ENCODE measurements at regions not wholly inside any gene's neighbourhood (a gene's known extent, or its start where the extent isn't known, plus 50 kb on each side); places are given as distances from the start of the nearest gene placed in this dataset.

DNA sequence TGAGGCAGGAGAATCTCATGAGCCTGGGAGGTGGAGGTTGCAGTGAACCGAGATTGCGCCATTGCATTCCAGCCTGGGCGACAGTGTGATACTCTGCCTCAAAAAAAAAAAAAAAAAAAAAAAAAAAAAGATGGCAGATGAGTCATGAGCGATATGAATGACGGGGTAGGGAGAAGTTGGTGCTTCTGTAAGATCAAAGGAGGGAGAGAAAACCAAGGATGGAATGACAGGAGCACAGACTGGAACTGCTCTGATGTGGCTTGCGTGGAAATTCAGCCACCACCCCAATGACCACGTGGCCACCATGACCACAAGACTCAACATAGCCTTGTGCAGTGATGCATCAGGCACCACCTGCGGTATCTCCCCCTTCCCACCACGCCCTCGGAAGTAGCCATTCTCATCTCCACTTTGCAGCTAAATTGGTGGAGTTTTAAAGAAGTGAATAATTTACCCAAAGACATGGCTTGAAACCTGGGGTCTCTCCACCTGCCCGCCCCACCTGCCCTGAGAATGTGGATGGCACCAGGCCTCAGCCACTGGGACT lies 96.0 kb downstream of the ACKR3 start:
- POLR2A ChIA-PET = no interaction called here
- no peak for DNase-seq
- Histone ChIP-seq H3K27ac (ENCODE audit: insufficient read depth in 1 of 2, low read depth in 1 of 2, low read length in 2 of 2, poor library complexity in 1 of 2, severe bottlenecking in 2 of 2) (no peak overlapping the region), H3K4me1 (ENCODE audit: control extremely low read depth in 1 of 4, control insufficient read depth in 4 of 4, insufficient read depth in 4 of 4, low read length in 3 of 4) (no peaks in the 10 kb centered on the region), H3K27me3 (replicated peaks in 2 of 5; ENCODE audit: control insufficient read depth in 4 of 5, insufficient read depth in 5 of 5, low read length in 4 of 5) (peaks cover 0 to 22% (median 0%) of the 10 kb centered on the region in 5 experiments), H3K36me3 (ENCODE audit: control insufficient read depth in 4 of 4, insufficient read depth in 4 of 4, low read length in 3 of 4) (no peaks in the 10 kb centered on the region), H3K4me3 (ENCODE audit: control insufficient read depth in 1 of 7, extremely low read depth in 1 of 7, insufficient read depth in 4 of 7, low read depth in 2 of 7, low read length in 6 of 7) (no peak overlapping the region), H3K9me3 (ENCODE audit: control extremely low read depth in 1 of 5, control insufficient read depth in 4 of 5, insufficient read depth in 2 of 5, low read depth in 1 of 5, low read length in 4 of 5) (peaks cover 0 to 4% (median 0%) of the 10 kb centered on the region in 5 experiments)
- CTCF ChIA-PET = no interaction called here
- WGBS (ENCODE audit: insufficient coverage) = 89% methylated on average over 3 of the region's 11 CpGs

DNA sequence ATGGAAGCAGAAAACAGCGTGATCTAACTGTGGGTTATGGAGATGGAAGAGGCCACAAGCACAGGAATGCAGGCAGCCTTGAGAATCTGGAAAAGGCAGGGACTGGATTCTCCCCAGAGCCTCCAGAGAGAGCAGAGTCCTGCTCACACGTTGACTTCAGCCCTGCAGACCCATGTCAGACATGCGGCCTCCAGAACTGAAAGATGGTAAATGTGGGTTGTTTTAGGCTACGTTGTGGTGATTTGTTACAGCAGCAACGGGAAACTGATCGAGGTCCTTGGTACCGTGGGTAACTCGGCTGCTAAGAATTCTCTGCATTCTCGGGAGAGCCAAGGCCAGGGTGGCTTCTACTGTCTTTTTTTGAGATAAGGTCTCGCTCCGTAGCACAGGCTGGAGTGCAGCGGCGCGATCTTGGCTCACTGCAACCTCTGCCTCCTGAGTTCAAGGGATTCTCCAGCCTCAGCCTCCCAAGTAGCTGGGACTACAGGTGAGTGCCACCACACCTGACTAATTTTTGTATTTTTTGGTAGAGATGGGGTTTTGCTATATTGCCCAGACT lies 97.1 kb downstream of the ACKR3 start:
- H3K27ac ChIP-seq (ENCODE audit: insufficient read depth in 1 of 2, low read depth in 1 of 2, low read length in 2 of 2, poor library complexity in 1 of 2, severe bottlenecking in 2 of 2) = no peak overlapping the region
- ChIA-PET POLR2A (no interaction called here), CTCF (no interaction called here)
- peaks cover 0 to 4% (median 0%) of the 10 kb centered on the region in 5 experiments for H3K9me3 ChIP-seq (ENCODE audit: control extremely low read depth in 1 of 5, control insufficient read depth in 4 of 5, insufficient read depth in 2 of 5, low read depth in 1 of 5, low read length in 4 of 5)
- H3K36me3 ChIP-seq (ENCODE audit: control insufficient read depth in 4 of 4, insufficient read depth in 4 of 4, low read length in 3 of 4) = no peaks in the 10 kb centered on the region
- DNase-seq = no peak
- no peak overlapping the region for H3K4me3 ChIP-seq (ENCODE audit: control insufficient read depth in 1 of 7, extremely low read depth in 1 of 7, insufficient read depth in 4 of 7, low read depth in 2 of 7, low read length in 6 of 7)
- no peaks in the 10 kb centered on the region for H3K4me1 ChIP-seq (ENCODE audit: control extremely low read depth in 1 of 4, control insufficient read depth in 4 of 4, insufficient read depth in 4 of 4, low read length in 3 of 4)
- WGBS (ENCODE audit: insufficient coverage) = 93% methylated on average over 11 of the region's 14 CpGs
- H3K27me3 ChIP-seq (replicated peaks in 2 of 5; ENCODE audit: control insufficient read depth in 4 of 5, insufficient read depth in 5 of 5, low read length in 4 of 5) = peaks cover 0 to 12% (median 0%) of the 10 kb centered on the region in 5 experiments

DNA sequence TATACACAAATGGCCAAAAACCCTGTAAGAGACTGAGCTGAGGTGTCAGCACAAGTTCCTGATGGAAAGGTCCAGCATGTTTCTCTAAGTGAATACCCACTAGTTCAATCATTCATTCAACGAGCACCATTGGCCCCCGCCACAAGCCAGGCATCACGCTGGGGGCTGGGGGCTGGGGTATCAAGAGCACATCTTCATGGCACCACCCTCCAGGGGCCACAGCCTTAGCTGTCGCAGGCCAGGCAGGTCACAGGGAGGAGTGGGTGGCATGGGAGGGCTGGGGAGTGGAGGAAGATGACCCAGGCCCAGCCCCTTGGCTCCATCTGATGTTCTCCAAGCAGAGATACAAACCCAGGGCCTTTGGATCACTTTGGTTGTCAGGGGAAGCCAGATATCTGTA lies 97.9 kb downstream of the ACKR3 start:
- Histone ChIP-seq H3K27me3 (replicated peaks in 2 of 5; ENCODE audit: control insufficient read depth in 4 of 5, insufficient read depth in 5 of 5, low read length in 4 of 5) (peaks cover 0 to 5% (median 0%) of the 10 kb centered on the region in 5 experiments), H3K36me3 (ENCODE audit: control insufficient read depth in 4 of 4, insufficient read depth in 4 of 4, low read length in 3 of 4) (no peaks in the 10 kb centered on the region), H3K4me3 (ENCODE audit: control insufficient read depth in 1 of 7, extremely low read depth in 1 of 7, insufficient read depth in 4 of 7, low read depth in 2 of 7, low read length in 6 of 7) (no peak overlapping the region), H3K9me3 (ENCODE audit: control extremely low read depth in 1 of 5, control insufficient read depth in 4 of 5, insufficient read depth in 2 of 5, low read depth in 1 of 5, low read length in 4 of 5) (peaks cover 0 to 4% (median 0%) of the 10 kb centered on the region in 5 experiments), H3K27ac (ENCODE audit: insufficient read depth in 1 of 2, low read depth in 1 of 2, low read length in 2 of 2, poor library complexity in 1 of 2, severe bottlenecking in 2 of 2) (no peak overlapping the region), H3K4me1 (ENCODE audit: control extremely low read depth in 1 of 4, control insufficient read depth in 4 of 4, insufficient read depth in 4 of 4, low read length in 3 of 4) (no peaks in the 10 kb centered on the region)
- ChIA-PET CTCF (no interaction called here), POLR2A (no interaction called here)
- no peak for DNase-seq
- WGBS (ENCODE audit: insufficient coverage) = 95% methylated on average over 3 of the region's 4 CpGs

DNA sequence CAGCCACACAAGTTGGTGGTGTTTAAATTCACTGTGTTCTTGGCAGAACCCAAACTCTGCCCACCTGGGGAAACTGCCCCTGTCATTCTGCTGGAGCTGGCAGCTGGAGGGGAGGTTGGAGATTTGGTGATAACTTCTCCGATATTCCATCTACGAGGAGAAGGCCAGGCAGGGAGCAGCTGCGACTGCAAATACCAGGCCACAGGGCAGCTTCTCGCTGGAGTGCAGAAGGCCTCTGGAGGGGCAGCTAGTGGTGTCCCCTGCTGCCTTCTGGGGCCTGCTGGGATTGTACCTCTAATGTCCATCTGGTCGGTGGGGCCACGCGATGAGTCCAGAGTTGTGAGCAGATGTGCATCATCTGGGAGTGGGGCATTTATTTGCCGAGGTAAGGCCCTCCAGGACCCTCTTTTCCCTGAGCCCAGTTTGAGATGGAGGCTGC lies 98.9 kb downstream of the ACKR3 start:
- peaks cover 0 to 7% (median 0%) of the 10 kb centered on the region in 5 experiments for H3K9me3 ChIP-seq (ENCODE audit: control extremely low read depth in 1 of 5, control insufficient read depth in 4 of 5, insufficient read depth in 2 of 5, low read depth in 1 of 5, low read length in 4 of 5)
- 98% methylated on average over 8 of the region's 8 CpGs for WGBS (ENCODE audit: insufficient coverage)
- no peak for DNase-seq

DNA sequence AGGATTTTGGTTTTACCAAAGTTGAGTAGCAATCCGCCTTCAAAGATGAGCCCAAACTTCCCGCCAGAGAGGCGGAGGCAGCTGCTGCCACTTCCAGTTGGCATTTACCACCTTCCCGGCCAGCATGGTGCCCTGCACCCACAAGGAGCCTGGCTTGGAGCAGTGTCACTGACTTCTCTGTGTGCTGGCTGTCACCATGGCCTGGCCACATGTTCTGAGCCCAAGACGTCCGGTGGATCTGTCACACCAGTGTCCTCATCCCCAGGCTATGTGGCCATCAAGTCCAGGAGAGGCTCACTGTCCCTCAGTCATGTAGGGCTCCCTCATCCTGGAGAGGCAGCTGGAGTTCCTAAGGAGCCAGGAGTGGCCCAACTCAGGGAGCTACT lies 100.6 kb downstream of the ACKR3 start:
- no peaks in the 10 kb centered on the region for H3K4me1 ChIP-seq (ENCODE audit: control extremely low read depth in 1 of 4, control insufficient read depth in 4 of 4, insufficient read depth in 4 of 4, low read length in 3 of 4)
- WGBS (ENCODE audit: insufficient coverage) = 93% methylated on average over 6 of the region's 6 CpGs
- no peaks in the 10 kb centered on the region for H3K36me3 ChIP-seq (ENCODE audit: control insufficient read depth in 4 of 4, insufficient read depth in 4 of 4, low read length in 3 of 4)
- ChIA-PET POLR2A (no interaction called here), CTCF (no interaction called here)
- peaks cover 0 to 8% (median 2%) of the 10 kb centered on the region in 5 experiments for H3K27me3 ChIP-seq (replicated peaks in 2 of 5; ENCODE audit: control insufficient read depth in 4 of 5, insufficient read depth in 5 of 5, low read length in 4 of 5)
- no peak for DNase-seq
- H3K9me3 ChIP-seq (ENCODE audit: control extremely low read depth in 1 of 5, control insufficient read depth in 4 of 5, insufficient read depth in 2 of 5, low read depth in 1 of 5, low read length in 4 of 5) = peaks cover 0 to 7% (median 0%) of the 10 kb centered on the region in 5 experiments
- no peak overlapping the region for H3K27ac ChIP-seq (ENCODE audit: insufficient read depth in 1 of 2, low read depth in 1 of 2, low read length in 2 of 2, poor library complexity in 1 of 2, severe bottlenecking in 2 of 2)
- no peak overlapping the region for H3K4me3 ChIP-seq (ENCODE audit: control insufficient read depth in 1 of 7, extremely low read depth in 1 of 7, insufficient read depth in 4 of 7, low read depth in 2 of 7, low read length in 6 of 7)

More for the DNA sequence above, 98.9 kb downstream of the ACKR3 start:
- ChIA-PET POLR2A (no interaction called here), CTCF (no interaction called here)
- Histone ChIP-seq H3K4me1 (ENCODE audit: control extremely low read depth in 1 of 4, control insufficient read depth in 4 of 4, insufficient read depth in 4 of 4, low read length in 3 of 4) (no peaks in the 10 kb centered on the region), H3K36me3 (ENCODE audit: control insufficient read depth in 4 of 4, insufficient read depth in 4 of 4, low read length in 3 of 4) (no peaks in the 10 kb centered on the region), H3K4me3 (ENCODE audit: control insufficient read depth in 1 of 7, extremely low read depth in 1 of 7, insufficient read depth in 4 of 7, low read depth in 2 of 7, low read length in 6 of 7) (no peak overlapping the region), H3K27ac (ENCODE audit: insufficient read depth in 1 of 2, low read depth in 1 of 2, low read length in 2 of 2, poor library complexity in 1 of 2, severe bottlenecking in 2 of 2) (no peak overlapping the region), H3K27me3 (replicated peaks in 2 of 5; ENCODE audit: control insufficient read depth in 4 of 5, insufficient read depth in 5 of 5, low read length in 4 of 5) (peaks cover 0 to 2% (median 0%) of the 10 kb centered on the region in 5 experiments)

DNA sequence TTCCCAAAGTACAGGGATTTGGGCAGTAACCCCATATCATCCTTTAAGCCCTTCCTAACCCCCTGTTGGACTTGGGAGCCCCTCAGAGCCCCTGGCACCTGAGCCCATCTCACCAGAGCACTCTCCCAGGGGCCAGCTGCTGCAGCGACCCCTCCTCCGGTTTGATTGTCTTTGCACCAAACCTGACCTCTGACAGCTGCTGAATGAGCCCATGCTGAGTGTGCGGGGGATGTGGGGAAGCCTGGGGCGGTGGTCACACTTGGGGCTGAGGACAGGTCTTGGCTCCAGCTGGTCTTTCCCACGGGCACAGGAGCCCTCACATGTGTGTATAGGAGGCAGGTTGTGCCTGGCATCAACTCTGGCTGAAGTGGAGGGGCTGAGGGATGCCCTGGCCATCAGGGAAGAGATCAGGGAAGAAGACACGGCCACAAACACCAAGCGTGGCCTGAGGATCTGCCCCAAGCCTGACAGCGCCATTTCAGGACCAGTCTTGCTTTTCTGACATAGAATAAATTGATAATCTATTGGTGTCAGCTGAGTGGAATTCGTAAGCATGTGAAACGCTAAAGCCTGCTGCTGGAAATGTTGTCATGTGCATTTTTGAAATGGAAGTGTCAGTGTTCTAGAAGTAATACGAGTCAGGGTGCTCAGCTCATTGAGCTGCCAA lies 102.4 kb downstream of the ACKR3 start:
- 88% methylated on average over 11 of the region's 11 CpGs for WGBS (ENCODE audit: insufficient coverage)
- Histone ChIP-seq H3K27ac (ENCODE audit: insufficient read depth in 1 of 2, low read depth in 1 of 2, low read length in 2 of 2, poor library complexity in 1 of 2, severe bottlenecking in 2 of 2) (no peak overlapping the region), H3K4me1 (ENCODE audit: control extremely low read depth in 1 of 4, control insufficient read depth in 4 of 4, insufficient read depth in 4 of 4, low read length in 3 of 4) (no peaks in the 10 kb centered on the region), H3K4me3 (ENCODE audit: control insufficient read depth in 1 of 7, extremely low read depth in 1 of 7, insufficient read depth in 4 of 7, low read depth in 2 of 7, low read length in 6 of 7) (no peak overlapping the region), H3K27me3 (replicated peaks in 2 of 5; ENCODE audit: control insufficient read depth in 4 of 5, insufficient read depth in 5 of 5, low read length in 4 of 5) (peaks cover 0 to 15% (median 2%) of the 10 kb centered on the region in 5 experiments), H3K36me3 (ENCODE audit: control insufficient read depth in 4 of 4, insufficient read depth in 4 of 4, low read length in 3 of 4) (no peaks in the 10 kb centered on the region), H3K9me3 (ENCODE audit: control extremely low read depth in 1 of 5, control insufficient read depth in 4 of 5, insufficient read depth in 2 of 5, low read depth in 1 of 5, low read length in 4 of 5) (peaks cover 0 to 3% (median 0%) of the 10 kb centered on the region in 5 experiments)
- CTCF ChIA-PET = no interaction called here
- no peak for DNase-seq
- POLR2A ChIA-PET = no interaction called here

DNA sequence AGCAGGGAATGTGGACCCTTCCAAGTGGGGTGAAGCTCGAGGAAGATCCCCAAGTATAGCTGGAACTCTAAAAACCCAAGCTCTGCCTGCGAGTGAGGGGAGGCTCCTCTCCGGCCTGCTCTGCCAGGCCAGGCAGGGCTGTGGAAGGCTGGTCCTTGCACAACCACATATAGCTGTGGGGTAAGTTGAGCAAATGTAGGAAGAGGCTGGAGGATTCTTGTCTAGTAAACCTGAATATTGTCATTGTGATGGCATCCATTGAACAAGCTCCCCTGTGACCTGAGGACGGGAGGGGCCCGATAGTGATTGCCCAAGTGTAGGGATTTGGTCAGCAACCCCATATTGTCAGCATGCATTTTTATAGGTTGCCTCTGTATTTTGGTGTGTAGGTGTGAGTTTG lies 103.0 kb downstream of the ACKR3 start:
- Histone ChIP-seq H3K4me3 (ENCODE audit: control insufficient read depth in 1 of 7, extremely low read depth in 1 of 7, insufficient read depth in 4 of 7, low read depth in 2 of 7, low read length in 6 of 7) (no peak overlapping the region), H3K4me1 (ENCODE audit: control extremely low read depth in 1 of 4, control insufficient read depth in 4 of 4, insufficient read depth in 4 of 4, low read length in 3 of 4) (no peaks in the 10 kb centered on the region), H3K27me3 (replicated peaks in 2 of 5; ENCODE audit: control insufficient read depth in 4 of 5, insufficient read depth in 5 of 5, low read length in 4 of 5) (peaks cover 0 to 19% (median 2%) of the 10 kb centered on the region in 5 experiments), H3K36me3 (ENCODE audit: control insufficient read depth in 4 of 4, insufficient read depth in 4 of 4, low read length in 3 of 4) (no peaks in the 10 kb centered on the region), H3K27ac (ENCODE audit: insufficient read depth in 1 of 2, low read depth in 1 of 2, low read length in 2 of 2, poor library complexity in 1 of 2, severe bottlenecking in 2 of 2) (no peak overlapping the region), H3K9me3 (ENCODE audit: control extremely low read depth in 1 of 5, control insufficient read depth in 4 of 5, insufficient read depth in 2 of 5, low read depth in 1 of 5, low read length in 4 of 5) (peaks cover 0 to 3% (median 0%) of the 10 kb centered on the region in 5 experiments)
- no peak for DNase-seq
- POLR2A ChIA-PET = no interaction called here
- CTCF ChIA-PET = no interaction called here
- 100% methylated on average over 5 of the region's 5 CpGs for WGBS (ENCODE audit: insufficient coverage)
